ENCODE measurements at regions not wholly inside any gene's neighbourhood (a gene's known extent, or its start where the extent isn't known, plus 50 kb on each side); places are given as distances from the start of the nearest gene placed in this dataset.

DNA sequence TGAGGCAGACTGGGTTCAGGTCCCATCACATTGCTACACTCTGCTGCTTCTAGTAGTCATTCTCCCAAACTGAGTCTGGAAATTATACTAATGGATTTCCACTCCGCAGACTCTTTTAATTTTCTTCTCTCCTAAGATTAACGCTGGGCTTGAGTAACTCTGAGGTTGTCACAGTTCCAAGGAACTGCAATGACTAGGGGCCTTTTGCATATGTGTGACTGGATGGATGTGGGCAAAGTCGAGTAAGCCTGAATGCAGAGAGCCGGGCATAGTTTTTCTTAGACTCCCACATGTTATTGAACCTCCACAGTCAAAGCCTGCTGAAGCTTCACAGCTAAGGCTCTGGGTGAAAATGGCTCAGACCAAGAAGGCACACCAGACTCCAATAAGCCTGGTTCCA, 160.9 kb upstream of the PROX1 start:
- H3K27me3 Mint-ChIP-seq (ENCODE audit: low read depth), result no peaks in the 10 kb centered on the region
- H3K4me3 Mint-ChIP-seq, result no peak overlapping the region
- no peak for DNase-seq (ENCODE audit: low spot score)
- peaks cover 10% of the 10 kb centered on the region for H3K9me3 Mint-ChIP-seq
- CTCF ChIA-PET, result no interaction called here
- no peak overlapping the region for H3K27ac Mint-ChIP-seq
- H3K4me1 Mint-ChIP-seq, result peaks cover 20% of the 10 kb centered on the region
- TF ChIP-seq GRHL2 (CRISPR knock-in tag; IDR thresholded peaks at IDR 0.05; ENCODE audit: insufficient replicate concordance, severe bottlenecking), result no peak
- no peak for ATAC-seq
- POLR2A ChIA-PET, result no interaction called here
- peaks cover 9% of the 10 kb centered on the region for H3K36me3 Mint-ChIP-seq

DNA sequence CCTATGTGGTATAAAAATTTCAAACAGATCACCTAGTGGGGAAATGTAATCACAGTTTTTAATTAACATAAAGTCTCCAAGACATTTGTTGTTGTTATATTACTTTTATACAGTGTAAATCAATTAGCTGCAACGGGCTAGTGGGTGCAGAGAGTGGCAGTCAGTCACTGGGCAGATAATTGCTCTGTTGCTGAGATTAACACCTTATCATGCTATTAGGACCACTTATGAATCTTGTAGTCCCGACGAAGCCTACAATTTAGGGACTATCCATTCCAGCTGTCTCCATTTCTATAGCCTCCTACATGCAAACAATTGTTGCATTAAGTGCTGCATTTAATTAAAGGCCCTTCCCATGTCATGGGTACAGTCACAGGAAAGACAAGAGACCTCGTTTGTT, 158.9 kb upstream of the PROX1 start:
- H3K27ac Mint-ChIP-seq, result no peak overlapping the region
- ChIA-PET POLR2A (no interaction called here), CTCF (no interaction called here)
- ATAC-seq (no peak), DNase-seq (ENCODE audit: low spot score) (no peak)
- no peak overlapping the region for H3K4me3 Mint-ChIP-seq
- peaks cover 9% of the 10 kb centered on the region for H3K36me3 Mint-ChIP-seq
- H3K9me3 Mint-ChIP-seq, result peaks cover 19% of the 10 kb centered on the region
- TF ChIP-seq ZNF512 (CRISPR knock-in tag; IDR thresholded peaks at IDR 0.05; ENCODE audit: borderline replicate concordance), result no peak
- no peak for TF ChIP-seq ZNF232 (CRISPR knock-in tag; IDR thresholded peaks at IDR 0.05)
- TF ChIP-seq, protein P1, sequence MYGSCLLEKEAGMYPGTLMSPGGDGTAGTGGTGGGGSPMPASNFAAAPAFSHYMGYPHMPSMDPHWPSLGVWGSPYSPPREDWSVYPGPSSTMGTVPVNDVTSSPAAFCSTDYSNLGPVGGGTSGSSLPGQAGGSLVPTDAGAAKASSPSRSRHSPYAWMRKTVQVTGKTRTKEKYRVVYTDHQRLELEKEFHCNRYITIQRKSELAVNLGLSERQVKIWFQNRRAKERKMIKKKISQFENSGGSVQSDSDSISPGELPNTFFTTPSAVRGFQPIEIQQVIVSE (CRISPR knock-in tag; IDR thresholded peaks at IDR 0.05; ENCODE audit: borderline replicate concordance), result no peak
- no peak for TF ChIP-seq SMAD4 (CRISPR knock-in tag; IDR thresholded peaks at IDR 0.05)
- TF ChIP-seq ATF3 (CRISPR knock-in tag; conservative IDR thresholded peaks at IDR 0.05), result no peak
- no peak for TF ChIP-seq IRF1 (CRISPR knock-in tag; IDR thresholded peaks at IDR 0.05)
- TF ChIP-seq KAT7 (CRISPR knock-in tag; IDR thresholded peaks at IDR 0.05; ENCODE audit: borderline replicate concordance), result no peak
- TF ChIP-seq RORB (CRISPR knock-in tag; IDR thresholded peaks at IDR 0.05), result no peak
- no peak for TF ChIP-seq ZNF416 (CRISPR knock-in tag; IDR thresholded peaks at IDR 0.05)
- no peak for TF ChIP-seq ZNF219 (CRISPR knock-in tag; IDR thresholded peaks at IDR 0.05; ENCODE audit: borderline replicate concordance)
- no peak for TF ChIP-seq GABPB1 (CRISPR knock-in tag; IDR thresholded peaks at IDR 0.05)
- TF ChIP-seq, protein P2, sequence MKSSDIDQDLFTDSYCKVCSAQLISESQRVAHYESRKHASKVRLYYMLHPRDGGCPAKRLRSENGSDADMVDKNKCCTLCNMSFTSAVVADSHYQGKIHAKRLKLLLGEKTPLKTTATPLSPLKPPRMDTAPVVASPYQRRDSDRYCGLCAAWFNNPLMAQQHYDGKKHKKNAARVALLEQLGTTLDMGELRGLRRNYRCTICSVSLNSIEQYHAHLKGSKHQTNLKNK (CRISPR knock-in tag; IDR thresholded peaks at IDR 0.05), result no peak
- no peak for TF ChIP-seq HMGA2 (CRISPR knock-in tag; IDR thresholded peaks at IDR 0.05)
- TF ChIP-seq JAZF1 (CRISPR knock-in tag; IDR thresholded peaks at IDR 0.05), result no peak
- TF ChIP-seq ZNF263 (CRISPR knock-in tag; IDR thresholded peaks at IDR 0.05; ENCODE audit: low read depth), result no peak
- TF ChIP-seq ZNF532 (CRISPR knock-in tag; IDR thresholded peaks at IDR 0.05; ENCODE audit: borderline replicate concordance), result no peak
- no peaks in the 10 kb centered on the region for H3K27me3 Mint-ChIP-seq (ENCODE audit: low read depth)
- H3K4me1 Mint-ChIP-seq, result peaks cover 20% of the 10 kb centered on the region
